Upper lobe of left lung (tissue), 6 donors: ENCODE measurements at regions not wholly inside any gene's neighbourhood (a gene's known extent, or its start where the extent isn't known, plus 50 kb on each side); places are given as distances from the start of the nearest gene placed in this dataset.

Experiments
- ATAC-seq, 2 donors: fragments of 200-7000 bp; cut with Tn5 transposase; one replicate each; pipeline ENCODE4 v1.9.1; 2022; ENCODE audit warnings: mild to moderate bottlenecking in 2 of 2, moderate library complexity in 2 of 2; ENCODE audit not compliant: low FRiP score in 2 of 2
- DNase-seq, 2 donors: peaks; one replicate each; pipeline ENCODE4 v3.0.0-alpha.2; 2019 to 2020
- H3K27ac ChIP-seq, 4 donors: fragments of 200-600 bp; sonication (generic); one replicate each; pipeline ENCODE4 v1.5.1; 2016 to 2019
- H3K27me3 ChIP-seq, 4 donors: fragments of 200-600 bp; sonication (generic); one replicate each; pipeline ENCODE4 v1.5.1; 2017 to 2019
- H3K36me3 ChIP-seq, 4 donors: fragments of 200-600 bp; sonication (generic); one replicate each; pipeline ENCODE4 v1.5.1; 2016 to 2019
- H3K4me1 ChIP-seq, 4 donors: fragments of 200-600 bp; sonication (generic); one replicate each; pipeline ENCODE4 v1.5.1; 2018 to 2019
- H3K4me3 ChIP-seq, 4 donors: fragments of 200-600 bp; sonication (generic); one replicate each; pipeline ENCODE4 v1.5.1; 2017 to 2019; ENCODE audit warnings: mild to moderate bottlenecking in 2 of 4, moderate library complexity in 1 of 4
- H3K9me3 ChIP-seq, 4 donors: fragments of 200-600 bp; sonication (generic); one replicate each; pipeline ENCODE4 v1.5.1; 2018 to 2019
- CTCF ChIP-seq, 6 experiments: fragments of 450-650 bp in 4 of 6; fragments of 200-600 bp in 2 of 6; sonication (generic) in 2 of 6; IDR thresholded peaks; one replicate each; pipeline ENCODE4 v1.5.1; 2016 to 2019; ENCODE audit warnings: antibody characterized with exemption in 6 of 6
- EP300 ChIP-seq, 4 donors: sonication (generic); formaldehyde crosslinking; IDR thresholded peaks; one replicate each; pipeline ENCODE4 v1.5.1; 2017; ENCODE audit warnings: antibody characterized with exemption in 4 of 4, control low read depth in 2 of 4
- POLR2A ChIP-seq, 4 donors: fragments of 450-650 bp; IDR thresholded peaks; one replicate each; pipeline ENCODE4 v1.5.1; 2016 to 2017; ENCODE audit warnings: antibody characterized with exemption in 4 of 4, mild to moderate bottlenecking in 2 of 4
- POLR2AphosphoS5 ChIP-seq, 2 donors: sonication (generic); formaldehyde crosslinking; IDR thresholded peaks; one replicate each; pipeline ENCODE4 v1.5.1; 2017; ENCODE audit warnings: antibody characterized with exemption in 2 of 2
- WGBS, 2 donors: methylation state at CpG; one replicate each; pipeline ENCODE4 v1.1.5; 2017 to 2018; 5-methylcytosine and 5-hydroxymethylcytosine counted together
- donor health status: DM: no; HTN: no; CAD: no; lungs with moderate emphysema.
- donor health status: DM: no; HTN: yes; CAD: no; lungs with severe emphysema.

- Histone ChIP-seq H3K27ac (no peak overlapping the region), H3K36me3 (no peaks in the 10 kb centered on the region), H3K9me3 (no peaks in the 10 kb centered on the region), H3K4me1 (no peaks in the 10 kb centered on the region), H3K4me3 (no peak overlapping the region), H3K27me3 (no peaks in the 10 kb centered on the region)
- 87 to 93% methylated on average over 3 of the region's 3 CpGs for WGBS, 2 donors
- DNase-seq = no peak
- TF ChIP-seq POLR2A (IDR thresholded peaks at IDR 0.05) = no peak
- ATAC-seq = no peak
Measured at GRCh38 chr1:5269901-5270300, 615.5 kb downstream of the AJAP1 start.

- DNase-seq (no peak), ATAC-seq (no peak)
- no peaks in the 10 kb centered on the region for H3K36me3 ChIP-seq
- H3K27ac ChIP-seq = no peak overlapping the region
- H3K27me3 ChIP-seq = no peaks in the 10 kb centered on the region
- H3K4me1 ChIP-seq = no peaks in the 10 kb centered on the region
- H3K4me3 ChIP-seq = no peak overlapping the region
- 41 to 50% methylated on average over 11 to 14 of the region's 14 CpGs for WGBS, 2 donors
- no peak for TF ChIP-seq CTCF (IDR thresholded peaks at IDR 0.05)
- TF ChIP-seq POLR2AphosphoS5 (IDR thresholded peaks at IDR 0.05) = no peak
- no peak for TF ChIP-seq EP300 (IDR thresholded peaks at IDR 0.05)
- H3K9me3 ChIP-seq = no peaks in the 10 kb centered on the region
Measured at GRCh38 chr1:5267603-5268235, 613.3 kb downstream of the AJAP1 start.

- Histone ChIP-seq H3K27me3 (no peaks in the 10 kb centered on the region), H3K4me1 (no peaks in the 10 kb centered on the region), H3K27ac (no peak overlapping the region), H3K4me3 (no peak overlapping the region), H3K9me3 (no peaks in the 10 kb centered on the region), H3K36me3 (no peaks in the 10 kb centered on the region)
- no peak for DNase-seq
- WGBS, 2 donors = 68 to 70% methylated on average over 9 to 14 of the region's 14 CpGs
- TF ChIP-seq POLR2A (IDR thresholded peaks at IDR 0.05) = no peak
- no peak for TF ChIP-seq CTCF (IDR thresholded peaks at IDR 0.05)
- no peak for TF ChIP-seq POLR2AphosphoS5 (IDR thresholded peaks at IDR 0.05)
- TF ChIP-seq EP300 (IDR thresholded peaks at IDR 0.05) = no peak
- ATAC-seq = no peak
Measured at GRCh38 chr1:5265438-5266075, 611.1 kb downstream of the AJAP1 start.

- no peaks in the 10 kb centered on the region for H3K27me3 ChIP-seq
- no peaks in the 10 kb centered on the region for H3K4me1 ChIP-seq
- H3K36me3 ChIP-seq = no peaks in the 10 kb centered on the region
- 71 to 72% methylated on average over 6 of the region's 6 CpGs for WGBS, 2 donors
- TF ChIP-seq EP300 (IDR thresholded peaks at IDR 0.05) (no peak), POLR2AphosphoS5 (IDR thresholded peaks at IDR 0.05) (no peak), POLR2A (IDR thresholded peaks at IDR 0.05) (no peak), CTCF (IDR thresholded peaks at IDR 0.05) (no peak)
- H3K27ac ChIP-seq = no peak overlapping the region
- H3K4me3 ChIP-seq = no peak overlapping the region
- DNase-seq = no peak
- no peak for ATAC-seq
- peaks cover 0 to 10% (median 2%) of the 10 kb centered on the region in 4 donors for H3K9me3 ChIP-seq
Measured at GRCh38 chr1:5264476-5264875, 610.1 kb downstream of the AJAP1 start.

GRCh38 chr1:5256793-5257192 is 602.4 kb downstream of the AJAP1 start:
- peaks cover 0 to 19% (median 9%) of the 10 kb centered on the region in 4 donors for H3K9me3 ChIP-seq
- H3K36me3 ChIP-seq = no peaks in the 10 kb centered on the region
- no peak overlapping the region for H3K27ac ChIP-seq
- 58 to 74% methylated on average over 2 of the region's 2 CpGs for WGBS, 2 donors
- no peak for TF ChIP-seq CTCF (IDR thresholded peaks at IDR 0.05)
- TF ChIP-seq POLR2AphosphoS5 (IDR thresholded peaks at IDR 0.05) = no peak
- TF ChIP-seq POLR2A (IDR thresholded peaks at IDR 0.05) = no peak
- TF ChIP-seq EP300 (IDR thresholded peaks at IDR 0.05) = no peak
- no peak overlapping the region for H3K4me3 ChIP-seq
- no peaks in the 10 kb centered on the region for H3K27me3 ChIP-seq
- no peaks in the 10 kb centered on the region for H3K4me1 ChIP-seq
- DNase-seq (no peak), ATAC-seq (no peak)
